ENCODE measurements at regions not wholly inside any gene's neighbourhood (a gene's known extent, or its start where the extent isn't known, plus 50 kb on each side); places are given as distances from the start of the nearest gene placed in this dataset.
"Not testable (repeated sequence)": the region's sequence is repeated elsewhere in the genome, so short reads cannot be mapped to it uniquely, and the experiment has no call there.

- H3K27me3 Mint-ChIP-seq, H3K4me3 Mint-ChIP-seq, H3K4me1 Mint-ChIP-seq, ATAC-seq, H3K9me3 Mint-ChIP-seq, H3K27ac Mint-ChIP-seq, H3K36me3 Mint-ChIP-seq: not testable (repeated sequence)
Measured at GRCh38 chr14:106764968-106765369, 1238.6 kb downstream of the TMEM121 start.

DNA sequence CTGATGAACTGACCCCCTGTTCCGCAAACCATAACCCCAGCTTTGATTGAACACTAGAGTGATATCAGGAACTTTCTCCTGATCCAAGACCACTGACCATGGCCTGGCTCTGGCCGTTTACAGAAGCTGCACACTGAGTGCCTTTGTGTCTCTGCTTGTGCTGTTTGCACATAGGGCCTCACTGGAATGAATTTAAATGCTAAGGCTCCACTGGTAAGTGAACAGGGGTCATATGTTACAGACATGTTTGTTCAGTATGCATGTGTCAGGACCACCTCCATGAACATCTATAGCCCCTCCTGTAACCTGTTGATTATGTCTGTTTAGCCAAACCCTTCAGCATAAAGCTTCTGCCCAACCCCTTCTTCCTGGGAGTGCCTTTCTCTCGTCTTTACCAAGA is 1239.8 kb downstream of the TMEM121 start:
- no peaks in the 10 kb centered on the region for H3K9me3 Mint-ChIP-seq
- ATAC-seq = no peak
- no peak overlapping the region for H3K27ac Mint-ChIP-seq
- H3K27me3 Mint-ChIP-seq = no peaks in the 10 kb centered on the region
- H3K4me1 Mint-ChIP-seq = peaks cover 7% of the 10 kb centered on the region
- no peaks in the 10 kb centered on the region for H3K36me3 Mint-ChIP-seq
- H3K4me3 Mint-ChIP-seq = no peak overlapping the region

DNA sequence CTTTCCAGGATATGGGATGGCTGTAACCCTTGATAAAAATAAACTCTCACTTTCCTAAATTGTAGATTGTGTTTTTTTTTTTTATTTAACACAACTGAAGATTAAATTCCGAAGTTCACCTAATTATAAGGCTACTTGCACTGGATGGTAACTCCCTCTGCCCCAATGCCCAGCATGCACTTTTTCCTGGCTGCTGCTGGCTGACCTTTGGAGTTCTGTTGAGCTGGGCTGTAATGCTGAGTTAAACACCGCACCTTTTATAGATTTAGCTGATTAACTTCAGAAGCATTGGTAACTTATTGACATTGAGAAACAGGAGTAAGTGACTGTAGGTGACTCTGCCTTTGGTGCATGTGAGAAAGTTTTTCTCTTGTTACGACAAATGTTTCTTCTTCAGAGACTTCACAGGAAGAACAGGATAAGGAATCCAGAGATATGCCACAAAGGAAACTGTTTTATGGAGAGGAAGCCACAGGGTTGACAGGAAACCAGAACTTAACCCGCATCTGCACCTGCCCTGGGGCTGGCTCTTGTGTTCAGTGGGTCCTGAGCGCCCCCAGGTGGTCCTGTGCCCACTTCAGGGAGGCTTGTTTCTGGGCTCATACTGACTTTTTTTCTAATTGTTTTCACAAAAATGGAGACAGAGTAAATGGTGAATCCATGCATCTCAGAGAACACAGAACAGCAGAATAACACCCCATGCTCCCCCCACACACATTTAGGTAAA is 1240.3 kb downstream of the TMEM121 start:
- not testable (repeated sequence) for H3K27me3 Mint-ChIP-seq, H3K9me3 Mint-ChIP-seq, H3K4me3 Mint-ChIP-seq, ATAC-seq, H3K36me3 Mint-ChIP-seq, H3K27ac Mint-ChIP-seq, H3K4me1 Mint-ChIP-seq

- H3K36me3 Mint-ChIP-seq, H3K27me3 Mint-ChIP-seq, H3K27ac Mint-ChIP-seq, H3K4me3 Mint-ChIP-seq, ATAC-seq, H3K9me3 Mint-ChIP-seq, H3K4me1 Mint-ChIP-seq: not testable (repeated sequence)
Measured at GRCh38 chr14:106768230-106768629, 1241.8 kb downstream of the TMEM121 start.

DNA sequence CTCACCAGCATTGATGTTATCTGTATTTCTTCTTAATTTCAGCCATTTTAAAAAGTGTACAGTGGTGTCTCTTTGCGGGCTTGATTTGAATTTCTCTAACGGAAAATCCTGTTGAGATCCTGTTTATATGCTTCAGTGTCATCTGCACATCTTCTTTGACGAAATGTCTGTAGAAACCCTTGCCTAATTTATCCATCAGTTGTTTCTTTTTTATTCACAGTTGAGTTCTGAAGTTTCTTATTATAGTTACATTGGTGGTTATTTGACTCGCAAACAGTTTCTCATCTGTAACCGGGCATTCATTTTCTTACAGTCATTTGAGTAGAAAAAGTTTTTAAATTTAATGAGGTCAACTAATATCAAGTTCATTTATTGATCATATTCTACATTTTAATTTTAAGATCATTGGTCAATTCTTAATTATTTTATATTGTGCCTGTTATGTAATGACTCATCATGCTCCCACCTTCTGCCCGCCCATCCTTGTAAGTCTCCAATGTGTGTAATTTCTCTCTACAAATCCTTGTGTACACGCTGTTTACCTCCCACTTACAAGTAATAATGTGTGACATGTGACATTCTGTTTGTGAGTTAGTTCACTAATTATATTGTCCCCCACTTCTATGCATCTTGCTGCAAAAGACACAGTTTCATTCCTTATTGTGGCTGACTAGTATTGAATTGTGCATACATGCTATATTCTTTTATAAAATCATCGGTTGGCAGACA is 1242.8 kb downstream of the TMEM121 start:
- not testable (repeated sequence) for H3K36me3 Mint-ChIP-seq, ATAC-seq, H3K9me3 Mint-ChIP-seq, H3K4me3 Mint-ChIP-seq, H3K27ac Mint-ChIP-seq, H3K4me1 Mint-ChIP-seq, H3K27me3 Mint-ChIP-seq

- not testable (repeated sequence) for ATAC-seq, H3K36me3 Mint-ChIP-seq, H3K27me3 Mint-ChIP-seq, H3K27ac Mint-ChIP-seq, H3K9me3 Mint-ChIP-seq, H3K4me3 Mint-ChIP-seq
- H3K4me1 Mint-ChIP-seq = peaks cover 12% of the 10 kb centered on the region
Measured at GRCh38 chr14:106770158-106770672, 1243.8 kb downstream of the TMEM121 start.

- H3K4me1 Mint-ChIP-seq, H3K27ac Mint-ChIP-seq, H3K27me3 Mint-ChIP-seq, H3K9me3 Mint-ChIP-seq, H3K4me3 Mint-ChIP-seq, ATAC-seq, H3K36me3 Mint-ChIP-seq: not testable (repeated sequence)
Measured at GRCh38 chr14:106774889-106775480, 1248.6 kb downstream of the TMEM121 start.

DNA sequence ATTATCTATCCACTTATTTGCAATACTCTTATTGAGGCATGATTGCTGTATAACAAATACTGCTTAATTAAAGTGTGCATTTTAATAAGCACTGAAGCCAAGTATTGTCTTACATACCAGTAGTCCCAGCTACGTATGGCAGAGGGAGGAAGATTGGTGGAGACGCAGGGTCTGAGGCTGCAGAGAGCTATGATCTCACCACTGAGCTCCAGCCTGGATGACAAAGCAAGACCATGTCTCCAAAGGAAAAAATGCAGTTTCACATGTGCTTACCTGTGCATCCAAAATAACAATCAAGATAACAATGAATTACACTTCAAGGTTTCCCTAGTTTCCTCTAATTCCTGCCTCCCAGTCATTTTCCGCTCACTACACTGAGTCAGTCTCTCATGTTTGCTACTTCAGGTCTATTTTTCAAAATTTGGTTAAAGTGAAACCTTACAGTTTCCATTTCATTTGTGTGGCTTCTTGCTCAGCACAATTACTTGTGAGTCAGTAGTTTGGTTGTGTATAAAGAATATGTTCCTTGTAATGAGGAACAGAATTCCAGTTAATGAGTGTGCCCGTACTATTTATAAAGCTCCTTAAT is 1250.1 kb downstream of the TMEM121 start:
- H3K9me3 Mint-ChIP-seq = no peaks in the 10 kb centered on the region
- H3K4me3 Mint-ChIP-seq = no peak overlapping the region
- H3K27me3 Mint-ChIP-seq = peaks cover 10% of the 10 kb centered on the region
- no peaks in the 10 kb centered on the region for H3K36me3 Mint-ChIP-seq
- no peak for ATAC-seq
- no peak overlapping the region for H3K27ac Mint-ChIP-seq
- peaks cover 6% of the 10 kb centered on the region for H3K4me1 Mint-ChIP-seq

DNA sequence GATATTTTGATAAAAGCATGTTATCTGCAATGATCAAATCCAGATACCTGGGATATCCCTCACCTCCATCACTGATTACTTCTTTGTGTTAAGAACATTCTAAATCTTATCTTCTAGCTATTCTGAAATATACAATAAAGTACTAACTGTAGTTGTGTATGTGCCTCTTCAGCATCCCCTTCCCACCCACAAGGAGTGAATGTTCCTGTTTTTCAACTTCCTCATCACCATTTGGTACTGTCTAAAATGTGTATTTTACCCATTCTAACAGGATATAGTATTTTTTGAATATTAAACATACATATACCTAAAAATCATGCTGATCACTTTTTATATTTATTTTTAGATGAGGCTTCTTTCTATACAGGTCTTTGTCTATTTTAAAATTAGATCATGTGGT is 1252.6 kb downstream of the TMEM121 start:
- Mint-ChIP-seq H3K27ac (no peak overlapping the region), H3K4me3 (no peak overlapping the region), H3K36me3 (no peaks in the 10 kb centered on the region), H3K27me3 (peaks cover 28% of the 10 kb centered on the region), H3K9me3 (no peaks in the 10 kb centered on the region), H3K4me1 (peaks cover 6% of the 10 kb centered on the region)
- ATAC-seq = no peak

- ATAC-seq = no peak
- no peaks in the 10 kb centered on the region for H3K36me3 Mint-ChIP-seq
- peaks cover 55% of the 10 kb centered on the region for H3K27me3 Mint-ChIP-seq
- H3K4me3 Mint-ChIP-seq = no peak overlapping the region
- H3K4me1 Mint-ChIP-seq = peaks cover 16% of the 10 kb centered on the region
- no peak overlapping the region for H3K27ac Mint-ChIP-seq
- H3K9me3 Mint-ChIP-seq = no peaks in the 10 kb centered on the region
Measured at GRCh38 chr14:106786697-106787096, 1260.3 kb downstream of the TMEM121 start.

GRCh38 chr14:106787626-106788025 is 1261.2 kb downstream of the TMEM121 start:
- H3K27ac Mint-ChIP-seq = no peak overlapping the region
- peaks cover 16% of the 10 kb centered on the region for H3K4me1 Mint-ChIP-seq
- H3K27me3 Mint-ChIP-seq = peaks cover 46% of the 10 kb centered on the region
- no peak for ATAC-seq
- H3K4me3 Mint-ChIP-seq = no peak overlapping the region
- no peaks in the 10 kb centered on the region for H3K36me3 Mint-ChIP-seq
- no peaks in the 10 kb centered on the region for H3K9me3 Mint-ChIP-seq

DNA sequence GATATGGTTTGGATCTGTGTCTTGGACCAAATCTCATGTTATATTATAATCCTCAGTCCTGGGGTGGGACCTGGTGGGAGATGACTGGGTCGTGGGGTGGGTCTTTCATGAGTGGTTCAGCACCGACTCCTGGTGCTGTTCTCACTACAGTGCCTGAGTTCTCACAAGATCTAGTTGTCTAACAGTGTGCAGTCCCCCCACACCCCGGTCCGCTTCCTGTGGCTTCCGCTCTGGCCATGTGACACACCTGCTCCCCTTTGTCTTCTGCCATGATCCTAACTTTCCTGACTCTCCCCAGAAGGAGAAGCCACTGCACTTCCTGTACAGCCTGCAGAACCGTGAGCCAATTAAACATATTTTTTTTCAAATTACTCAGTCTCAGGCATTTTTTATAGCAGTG is 1262.2 kb downstream of the TMEM121 start:
- H3K4me3 Mint-ChIP-seq = no peak overlapping the region
- ATAC-seq = no peak
- no peaks in the 10 kb centered on the region for H3K9me3 Mint-ChIP-seq
- no peaks in the 10 kb centered on the region for H3K36me3 Mint-ChIP-seq
- peaks cover 39% of the 10 kb centered on the region for H3K27me3 Mint-ChIP-seq
- no peak overlapping the region for H3K27ac Mint-ChIP-seq
- peaks cover 16% of the 10 kb centered on the region for H3K4me1 Mint-ChIP-seq

DNA sequence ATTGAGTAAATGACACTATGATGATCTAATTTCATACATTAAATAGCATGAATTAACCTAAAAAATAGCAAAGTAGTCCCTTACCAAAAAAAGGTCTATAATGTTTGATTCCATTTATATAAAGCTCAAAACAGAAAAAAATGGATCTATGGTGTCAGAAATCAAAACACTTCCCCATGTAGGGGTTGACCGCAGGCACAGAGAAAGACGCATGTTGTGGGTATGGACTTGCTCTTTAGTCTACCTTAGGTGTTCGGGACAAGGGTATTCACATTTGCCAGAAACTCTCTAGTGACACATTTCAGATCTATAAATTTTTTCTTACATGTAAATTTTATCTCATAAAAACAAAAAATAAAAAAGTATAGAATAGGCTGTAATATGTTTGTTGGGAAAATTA is 1262.9 kb downstream of the TMEM121 start:
- Mint-ChIP-seq H3K27ac (no peak overlapping the region), H3K36me3 (no peaks in the 10 kb centered on the region), H3K27me3 (peaks cover 39% of the 10 kb centered on the region), H3K9me3 (no peaks in the 10 kb centered on the region), H3K4me3 (no peak overlapping the region), H3K4me1 (peaks cover 16% of the 10 kb centered on the region)
- no peak for ATAC-seq

DNA sequence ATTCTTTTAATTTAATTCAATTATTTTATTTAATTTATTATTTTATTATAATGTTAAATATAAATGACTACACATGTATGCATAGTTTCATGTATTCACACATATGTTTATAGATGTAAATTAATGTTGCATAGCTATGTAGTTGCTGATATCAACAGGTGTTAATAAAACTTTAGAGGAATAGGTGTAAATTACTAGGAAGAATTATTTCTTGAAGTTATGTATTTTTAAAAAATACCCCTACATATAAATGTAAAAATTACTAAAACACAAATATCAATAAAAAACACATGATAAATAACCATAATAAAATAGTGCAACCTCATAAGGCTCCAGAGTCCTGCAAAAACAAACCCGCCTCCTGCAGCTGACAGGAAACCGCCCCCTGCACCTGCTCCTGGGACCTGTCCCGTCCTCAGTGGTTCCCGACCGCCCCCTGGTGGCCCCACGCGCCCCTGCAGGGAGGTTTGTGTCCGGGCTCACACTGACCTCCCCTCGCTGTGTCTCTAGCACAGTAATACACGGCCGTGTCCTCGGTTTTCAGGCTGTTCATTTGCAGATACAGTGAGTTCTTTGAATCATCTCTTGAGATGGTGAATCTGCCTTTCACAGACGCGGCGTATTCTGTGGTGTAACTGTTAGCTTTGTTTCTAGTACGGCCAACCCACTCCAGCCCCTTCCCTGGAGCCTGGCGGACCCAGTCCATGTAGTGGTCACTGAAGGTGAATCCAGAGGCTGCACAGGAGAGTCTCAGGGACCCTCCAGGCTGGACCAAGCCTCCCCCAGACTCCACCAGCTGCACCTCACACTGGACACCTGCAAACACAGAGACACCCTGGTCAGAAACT is 1264.0 kb downstream of the TMEM121 start:
- Mint-ChIP-seq H3K27me3 (peaks cover 39% of the 10 kb centered on the region), H3K4me3 (no peak overlapping the region), H3K27ac (no peak overlapping the region)

DNA sequence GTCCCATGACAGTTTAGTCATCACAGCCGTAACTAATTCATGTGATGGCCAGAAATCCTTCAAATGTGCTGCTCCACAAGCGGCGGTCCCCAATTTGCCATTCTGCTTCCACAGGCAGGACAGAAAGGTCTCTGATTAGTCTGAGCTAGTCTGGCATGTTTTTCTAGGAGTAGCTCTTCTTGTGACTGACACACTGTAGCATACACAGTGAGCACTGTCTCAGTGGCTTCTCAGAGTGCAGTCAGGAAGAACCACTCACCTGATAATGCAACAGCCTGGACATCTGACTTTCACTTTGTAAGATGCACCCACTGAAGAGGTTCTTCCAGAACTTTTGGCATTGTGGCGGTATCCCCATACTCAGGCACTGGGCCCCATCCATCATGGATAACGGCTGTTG is 1266.2 kb downstream of the TMEM121 start:
- Mint-ChIP-seq H3K27ac (no peak overlapping the region), H3K4me1 (peaks cover 16% of the 10 kb centered on the region), H3K9me3 (no peaks in the 10 kb centered on the region), H3K4me3 (no peak overlapping the region), H3K36me3 (no peaks in the 10 kb centered on the region), H3K27me3 (peaks cover 20% of the 10 kb centered on the region)
- no peak for ATAC-seq

More for the DNA sequence above, 1264.0 kb downstream of the TMEM121 start:
- Mint-ChIP-seq H3K36me3 (no peaks in the 10 kb centered on the region), H3K9me3 (no peaks in the 10 kb centered on the region), H3K4me1 (peaks cover 16% of the 10 kb centered on the region)
- ATAC-seq = peak; percentile 58

Data from stimulated activated memory B cell treated with anti-CD40 and anti-IgM and Interleukin-4, amounts not matched to agents 10 μg/mL and 1 μg/mL and 100 μg/mL, for 72 hours (primary cell).